HG02642 (cell line): ENCODE measurements at regions not wholly inside any gene's neighbourhood (a gene's known extent, or its start where the extent isn't known, plus 50 kb on each side); places are given as distances from the start of the nearest gene placed in this dataset.

Source experiments
- ATAC-seq: cut with Tn5 transposase; IDR thresholded peaks from one replicate; pipeline ENCODE4 v1.9.1; 2021; ENCODE audit warnings: mild to moderate bottlenecking; ENCODE audit not compliant: unreplicated experiment, poor library complexity

- no peak for ATAC-seq
Observed at GRCh38 chr14:29098656-29099055, 332.1 kb downstream of the FOXG1 start.

- ATAC-seq = no peak
Observed at GRCh38 chr14:29102266-29102665, 335.7 kb downstream of the FOXG1 start.

- ATAC-seq = no peak
Observed at GRCh38 chr14:29102996-29103395, 336.4 kb downstream of the FOXG1 start.

DNA sequence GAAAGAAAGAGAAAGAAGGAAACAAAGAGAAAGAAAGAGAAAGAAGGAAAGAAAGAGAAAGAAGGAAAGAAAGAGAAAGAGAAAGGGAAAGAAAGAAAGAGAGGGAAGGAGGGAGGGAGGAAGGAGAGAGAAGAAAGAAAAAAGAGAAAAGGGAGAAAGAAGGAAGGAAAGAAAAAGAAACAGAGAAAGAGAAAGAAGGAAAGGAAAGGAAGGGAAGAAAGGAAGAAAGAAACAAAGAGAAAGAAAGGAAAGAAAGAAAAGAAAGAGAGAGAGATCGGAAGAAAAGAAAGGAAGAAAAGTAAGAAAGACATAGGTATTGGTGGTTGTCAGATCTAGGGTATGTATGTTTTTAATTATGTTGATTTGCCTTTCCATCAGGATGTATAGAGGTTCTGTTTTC is 342.3 kb downstream of the FOXG1 start:
- no peak for ATAC-seq

- no peak for ATAC-seq
Observed at GRCh38 chr14:29109589-29109988, 343.0 kb downstream of the FOXG1 start.

GRCh38 chr14:29111554-29111953 is 345.0 kb downstream of the FOXG1 start:
- no peak for ATAC-seq

- no peak for ATAC-seq
Observed at GRCh38 chr14:29123017-29123416, 356.4 kb downstream of the FOXG1 start.

DNA sequence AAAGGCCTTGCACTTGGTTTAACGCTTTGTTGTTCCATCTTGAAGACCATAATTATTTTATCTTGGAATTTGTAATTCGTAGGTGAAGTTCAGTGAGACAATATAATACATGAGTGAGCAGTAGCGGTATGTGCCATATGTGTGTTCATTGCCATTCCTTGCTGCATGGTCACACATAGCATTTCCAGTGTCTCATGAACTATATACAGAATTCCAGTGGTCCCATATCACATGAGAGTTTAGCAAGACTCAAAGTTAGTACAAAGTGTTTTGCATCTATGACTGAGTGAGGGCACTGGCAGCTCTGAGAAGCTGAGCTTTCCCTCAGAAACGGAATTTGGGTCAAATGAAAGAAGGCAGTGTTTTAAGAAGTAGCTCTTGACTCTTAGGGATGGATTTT is 359.8 kb downstream of the FOXG1 start:
- ATAC-seq = no peak

DNA sequence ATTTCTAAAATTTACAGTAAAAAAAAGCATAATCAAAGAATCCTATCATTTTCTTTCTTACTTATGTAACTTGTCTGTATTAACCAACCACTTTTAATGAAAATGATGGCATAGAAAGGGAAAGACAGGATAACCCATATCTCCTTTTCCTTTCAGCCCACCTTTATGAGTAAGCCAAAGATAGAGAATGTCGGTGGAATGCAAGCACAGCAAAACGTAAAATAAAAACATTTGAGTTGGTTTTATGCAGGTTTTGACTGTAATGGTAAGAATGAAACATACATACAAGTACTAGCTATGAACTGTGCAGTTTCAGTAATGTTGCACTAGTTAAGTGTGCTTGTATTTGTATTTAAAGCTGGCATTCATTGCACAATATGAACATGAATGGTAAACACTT is 360.3 kb downstream of the FOXG1 start:
- ATAC-seq = no peak

DNA sequence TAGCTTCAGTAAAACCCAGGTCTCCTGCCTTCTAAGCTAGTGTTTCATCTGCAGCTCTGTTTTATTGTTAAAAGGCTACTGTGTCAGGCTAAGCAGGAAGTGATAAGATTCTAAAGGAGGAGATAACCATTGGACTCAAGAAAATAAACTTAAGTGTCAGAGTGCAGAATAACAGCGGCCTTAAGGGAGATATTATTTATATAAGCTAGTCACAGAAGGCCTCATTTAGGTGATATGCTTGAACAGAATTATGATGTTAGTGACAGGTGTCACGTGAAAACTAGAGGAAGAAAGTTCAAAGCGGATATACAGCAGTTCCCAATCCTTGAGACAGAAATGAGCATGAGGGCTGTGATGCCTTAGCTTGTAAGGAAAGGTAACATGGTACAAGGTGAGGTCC is 373.4 kb downstream of the FOXG1 start:
- no peak for ATAC-seq

DNA sequence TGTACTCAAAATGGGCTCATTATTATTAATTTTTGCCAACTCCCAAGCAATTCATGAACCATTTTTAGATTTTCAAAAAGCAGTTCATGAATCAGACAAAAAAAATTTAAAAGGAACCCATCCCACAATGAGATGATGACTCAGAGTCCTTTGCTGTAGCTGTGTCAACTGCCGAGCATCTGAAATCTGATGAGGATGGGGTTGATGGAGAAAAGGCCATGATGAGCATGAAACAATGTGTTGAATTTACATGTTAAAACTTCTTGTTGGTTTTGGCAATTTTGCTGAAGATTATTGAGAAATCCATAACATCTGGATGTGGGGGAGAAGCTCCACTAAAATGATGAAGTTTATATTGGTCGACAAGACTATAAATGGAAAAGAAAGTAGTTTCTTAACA is 378.0 kb downstream of the FOXG1 start:
- no peak for ATAC-seq

DNA sequence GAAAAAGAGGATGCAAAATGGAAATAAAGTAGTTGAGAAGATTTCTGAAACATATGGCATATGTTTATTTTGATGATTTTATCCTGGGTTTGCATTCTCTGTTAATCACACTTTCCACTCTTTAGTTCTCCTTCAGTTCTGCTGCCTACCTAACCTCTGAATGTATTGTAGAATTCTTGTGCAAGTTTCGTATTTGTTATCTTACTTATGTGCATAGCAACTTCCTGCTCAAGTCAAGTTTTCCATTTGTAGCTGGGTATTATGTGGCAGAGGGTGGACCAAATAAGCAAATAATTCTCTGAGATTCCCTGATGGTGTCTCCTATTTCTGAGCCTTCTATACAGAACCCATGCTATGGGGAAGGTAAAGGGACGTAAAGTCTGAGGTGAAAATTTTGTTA is 381.6 kb downstream of the FOXG1 start:
- no peak for ATAC-seq

GRCh38 chr14:29149798-29150197 is 383.2 kb downstream of the FOXG1 start:
- ATAC-seq = no peak

- ATAC-seq = no peak
Observed at GRCh38 chr14:29150659-29151058, 384.1 kb downstream of the FOXG1 start.

DNA sequence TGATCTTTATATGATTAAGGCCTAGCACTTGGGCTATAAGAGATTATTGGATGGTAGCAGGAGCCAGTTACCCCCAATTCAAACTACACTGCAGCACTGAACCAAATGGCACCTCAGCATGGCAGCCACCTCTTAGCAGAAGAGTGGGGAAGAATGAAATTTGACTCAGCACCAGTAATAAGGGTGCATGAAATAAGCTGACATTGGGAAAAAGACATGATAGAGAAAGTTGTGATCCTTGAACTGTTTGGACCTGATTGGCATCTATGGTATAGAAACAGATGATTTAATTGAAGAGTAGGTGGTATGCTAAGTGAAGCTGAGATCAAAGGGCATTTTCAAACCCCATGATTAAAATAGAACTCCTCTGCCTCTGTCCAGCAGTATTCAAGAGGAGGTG is 389.5 kb downstream of the FOXG1 start:
- no peak for ATAC-seq

- ATAC-seq = no peak
Observed at GRCh38 chr14:29161593-29161992, 395.0 kb downstream of the FOXG1 start.

DNA sequence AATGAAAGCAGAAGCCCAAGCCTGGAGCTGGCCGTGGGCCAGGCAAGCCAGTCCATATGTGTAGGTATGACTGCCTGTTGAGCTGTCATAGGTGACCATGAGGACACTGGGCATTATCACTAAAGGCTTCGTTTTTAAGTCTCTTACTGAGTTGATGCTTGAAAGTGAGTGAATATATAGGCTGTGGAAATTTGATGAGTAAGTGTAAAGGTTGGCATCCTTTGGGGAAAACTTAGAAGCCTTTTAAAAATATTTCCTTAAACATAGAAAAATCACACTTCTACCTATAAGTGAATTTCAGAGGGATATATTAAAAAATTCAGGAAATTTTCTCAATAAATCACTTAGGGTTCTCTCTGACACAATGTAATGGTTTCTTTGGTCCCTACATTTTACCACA is 396.5 kb downstream of the FOXG1 start:
- ATAC-seq = no peak

DNA sequence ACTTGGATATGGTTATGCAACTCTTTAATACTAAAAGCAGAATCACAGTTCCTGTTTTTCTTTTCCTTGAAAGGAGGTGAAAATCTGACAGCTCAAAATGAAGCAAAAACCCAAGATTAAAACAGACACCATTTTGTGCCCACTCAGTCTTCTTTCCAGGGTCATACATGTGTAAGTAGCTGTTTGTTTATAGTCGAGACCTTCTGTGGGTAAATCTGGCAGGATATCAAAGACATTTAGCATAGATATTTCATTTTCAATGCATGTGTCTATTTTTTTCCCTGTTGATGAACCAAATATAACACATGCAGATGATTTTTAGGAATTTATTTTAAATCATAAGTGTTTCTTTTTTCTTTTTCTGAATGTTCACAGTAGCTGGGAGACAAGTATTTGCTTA is 398.8 kb downstream of the FOXG1 start:
- ATAC-seq = no peak

- no peak for ATAC-seq
Observed at GRCh38 chr14:29166507-29166906, 399.9 kb downstream of the FOXG1 start.

DNA sequence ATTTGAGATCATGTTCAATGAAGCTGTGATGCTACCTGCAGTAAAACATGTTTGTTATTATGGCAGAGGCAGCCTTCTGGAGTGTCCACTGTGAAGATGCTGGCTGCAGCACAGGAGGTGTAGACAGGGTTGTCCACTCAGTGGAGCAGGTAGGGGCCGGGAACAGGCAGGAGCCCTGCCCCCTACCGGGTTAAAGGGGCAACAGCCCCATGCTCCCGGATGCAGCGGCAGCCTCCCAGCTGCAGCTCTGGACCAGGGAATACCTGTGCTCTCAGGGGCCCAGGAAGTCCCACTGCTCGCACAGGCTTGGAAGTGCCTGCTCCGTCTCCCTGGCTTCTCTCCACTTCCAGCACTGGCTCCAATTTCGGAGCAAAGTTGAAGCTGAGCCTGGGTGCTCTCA is 401.6 kb downstream of the FOXG1 start:
- ATAC-seq = no peak

DNA sequence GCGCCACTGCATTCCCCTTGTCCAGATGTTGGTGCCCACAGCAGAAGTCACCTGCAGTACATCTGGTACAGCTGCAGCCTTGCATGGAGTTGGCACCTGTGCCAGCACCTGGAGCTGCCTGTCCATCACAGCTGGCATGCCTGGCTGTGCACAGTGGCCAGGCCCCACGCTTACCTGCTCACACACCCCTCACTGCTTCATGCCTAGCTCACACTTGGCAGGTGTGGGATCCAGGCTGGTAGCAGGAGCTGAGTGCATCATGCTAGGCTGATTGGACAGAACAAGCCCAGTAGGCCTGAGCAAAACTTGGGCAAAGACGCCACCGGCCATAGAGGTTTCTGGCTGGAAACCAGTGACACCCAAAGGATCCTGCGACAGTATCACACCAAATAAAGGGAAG is 402.8 kb downstream of the FOXG1 start:
- ATAC-seq = no peak

DNA sequence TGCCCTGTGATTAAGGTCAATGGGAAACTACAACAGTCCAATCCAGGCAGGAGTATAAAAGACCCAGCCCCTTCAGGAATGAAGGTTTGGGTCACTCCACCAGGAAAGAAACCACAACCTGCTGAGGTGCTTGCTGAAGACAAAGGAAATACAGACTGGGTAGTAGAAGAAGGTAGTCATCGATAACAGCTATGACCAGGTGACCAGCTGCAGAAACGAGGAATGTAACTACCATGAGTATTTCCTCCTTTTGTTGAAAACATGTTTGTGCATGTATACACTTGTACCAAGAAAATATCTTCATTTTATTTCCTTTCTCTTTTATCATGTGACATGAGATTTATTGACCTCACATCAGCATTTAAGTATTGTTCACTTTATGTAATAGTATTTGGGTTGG is 409.1 kb downstream of the FOXG1 start:
- no peak for ATAC-seq

GRCh38 chr14:29176876-29177275 is 410.3 kb downstream of the FOXG1 start:
- no peak for ATAC-seq
